HCT116 (cell line): ENCODE measurements at regions not wholly inside any gene's neighbourhood (a gene's known extent, or its start where the extent isn't known, plus 50 kb on each side); places are given as distances from the start of the nearest gene placed in this dataset.

Experiments
- ATAC-seq: fragments of 200-7000 bp; cut with Tn5 transposase; 2 replicates; pipeline ENCODE4 v1.9.1; 2020; ENCODE audit warnings: mild to moderate bottlenecking, moderate library complexity
- BruUV-seq: library from RNA; stranded (reverse); fragments of 400-500 nt; replicated peaks from 2 replicates; lab custom pipeline; 2021; lab: Mats Ljungman, UMichigan
- CTCF ChIA-PET: fragments of 300-600 bp; sonication (Branson Sonifier 250); formaldehyde crosslinking; loops from one replicate; lab custom pipeline; 2021; ENCODE audit warnings: antibody characterized with exemption; lab: Charles Lee
- POLR2A ChIA-PET: fragments of 300-600, 350-600 bp; sonication (Branson Sonifier 250); formaldehyde crosslinking; loops from one replicate; lab custom pipeline; 2021; ENCODE audit warnings: antibody characterized with exemption; lab: Charles Lee
- RAD21 ChIA-PET, 2 experiments: fragments of 300-600 bp; sonication (Branson Sonifier 250); formaldehyde crosslinking; loops; one replicate each; lab custom pipeline; 2023; ENCODE audit warnings: low total read pairs in 2 of 2; ENCODE audit not compliant: uncharacterized antibody in 2 of 2, unreplicated experiment in 2 of 2, low non-redundant PET in 1 of 2; lab: Charles Lee
- DNase-seq: peaks from one replicate; pipeline ENCODE4 v3.0.0-alpha.2; 2010; ENCODE audit warnings: low read depth, low spot score
- H2AFZ ChIP-seq: fragments of 200-600 bp; shearing (Covaris generic), sonication (generic); 2 replicates; pipeline ENCODE4 v1.6.1; 2017; ENCODE audit warnings: low read depth, mixed run types, mixed read lengths, antibody characterized with exemption, low read length; ENCODE audit not compliant: poor library complexity, severe bottlenecking
- H3K27ac ChIP-seq: 2 replicates; pipeline ENCODE4 v1.5.1; 2012; ENCODE audit warnings: low read depth, low read length
- H3K27me3 ChIP-seq: fragments of 200-600 bp; sonication (generic); 2 replicates; pipeline ENCODE4 v1.6.1; 2016; ENCODE audit warnings: mixed run types, low read length, mixed read lengths; ENCODE audit not compliant: insufficient read depth
- H3K36me3 ChIP-seq, 2 experiments: fragments of 200-500 bp in 1 of 2; fragments of 200-600 bp in 1 of 2; sonication (Bioruptor generic) in 1 of 2; sonication (generic) in 1 of 2; 2 replicates each; pipeline versions ENCODE4 v1.5.1 to v1.6.1; 2014 to 2016; ENCODE audit warnings: low read length in 2 of 2, inconsistent platforms in 1 of 2, mixed read lengths in 1 of 2, mixed run types in 1 of 2; ENCODE audit not compliant: insufficient read depth in 2 of 2, control insufficient read depth in 1 of 2
- H3K4me1 ChIP-seq, 2 experiments: fragments of 200-600 bp in 1 of 2; sonication (generic) in 1 of 2; 2 replicates each; pipeline versions ENCODE4 v1.5.1 to v1.6.1; 2012 to 2017; ENCODE audit warnings: low read length in 2 of 2, inconsistent platforms in 1 of 2, mild to moderate bottlenecking in 1 of 2, mixed read lengths in 1 of 2, mixed run types in 1 of 2, moderate library complexity in 1 of 2; ENCODE audit not compliant: insufficient read depth in 2 of 2, control insufficient read depth in 1 of 2
- H3K4me2 ChIP-seq: fragments of 200-600 bp; sonication (generic); 2 replicates; pipeline ENCODE4 v1.6.1; 2017; ENCODE audit warnings: mixed run types, low read length, mixed read lengths
- H3K4me3 ChIP-seq, 2 experiments: fragments of 200-600 bp in 1 of 2; sonication (generic) in 1 of 2; replicated peaks in 1 of 2; 2 replicates each; pipeline ENCODE4 v1.5.1; 2011 to 2016; ENCODE audit warnings: low read length in 2 of 2, control low read depth in 1 of 2, low read depth in 1 of 2, mild to moderate bottlenecking in 1 of 2, mixed read lengths in 1 of 2, mixed run types in 1 of 2
- H3K79me2 ChIP-seq: fragments of 200-600 bp; sonication (generic); 2 replicates; pipeline ENCODE4 v1.6.1; 2017; ENCODE audit warnings: mild to moderate bottlenecking, mixed run types, low read length, moderate library complexity, mixed read lengths; ENCODE audit not compliant: insufficient read depth
- H3K9ac ChIP-seq: fragments of 200-600 bp; sonication (generic); 2 replicates; pipeline ENCODE4 v1.6.1; 2016; ENCODE audit warnings: low read length, mixed read lengths
- H3K9me2 ChIP-seq: fragments of 200-600 bp; sonication (generic), shearing (Covaris generic); 2 replicates; pipeline ENCODE4 v1.6.1; 2017; ENCODE audit warnings: mixed run types, mild to moderate bottlenecking, moderate library complexity; ENCODE audit not compliant: insufficient read depth
- H3K9me3 ChIP-seq, 2 experiments: fragments of 200-500 bp in 1 of 2; fragments of 200-600 bp in 1 of 2; sonication (Bioruptor generic) in 1 of 2; sonication (generic) in 1 of 2; 2 replicates each; pipeline ENCODE4 v1.6.1; 2014 to 2017; ENCODE audit warnings: low read length in 2 of 2, mixed read lengths in 2 of 2, inconsistent platforms in 1 of 2, low read depth in 1 of 2, mild to moderate bottlenecking in 1 of 2, mixed run types in 1 of 2, moderate library complexity in 1 of 2; ENCODE audit not compliant: control insufficient read depth in 1 of 2, insufficient read depth in 1 of 2
- H4K20me1 ChIP-seq: fragments of 200-600 bp; sonication (generic), shearing (Covaris generic); 2 replicates; pipeline ENCODE4 v1.6.1; 2017; ENCODE audit warnings: mixed run types, mild to moderate bottlenecking, moderate library complexity; ENCODE audit not compliant: insufficient read depth
- CBX3 ChIP-seq: IDR thresholded peaks from 2 replicates; pipeline ENCODE4 v1.6.1; 2012; ENCODE audit warnings: low read depth
- CEBPB ChIP-seq: IDR thresholded peaks from 2 replicates; pipeline ENCODE4 v1.6.1; 2012; ENCODE audit warnings: low read depth
- CTCF ChIP-seq, 3 experiments: fragments of 200-600 bp in 1 of 3; sonication (generic) in 1 of 3; IDR thresholded peaks in 2 of 3; conservative IDR thresholded peaks in 1 of 3; 2 replicates each; pipeline ENCODE4 v1.5.1; 2012 to 2017; ENCODE audit warnings: low read depth in 2 of 3, low read length in 2 of 3, antibody characterized with exemption in 1 of 3, borderline replicate concordance in 1 of 3, control low read depth in 1 of 3, mild to moderate bottlenecking in 1 of 3, mixed read lengths in 1 of 3, mixed run types in 1 of 3, moderate library complexity in 1 of 3; ENCODE audit not compliant: insufficient read depth in 1 of 3
- ELF1 ChIP-seq: IDR thresholded peaks from 2 replicates; pipeline ENCODE4 v1.6.1; 2012; ENCODE audit warnings: low read depth, borderline replicate concordance
- EZH2 ChIP-seq: fragments of 200-600 bp; sonication (generic); IDR thresholded peaks from 2 replicates; pipeline ENCODE4 v1.6.1; 2017; ENCODE audit warnings: antibody characterized with exemption, mixed run types
- FOSL1 ChIP-seq: IDR thresholded peaks from 2 replicates; pipeline ENCODE4 v1.6.1; 2012; ENCODE audit warnings: low read depth
- JUND ChIP-seq: IDR thresholded peaks from 2 replicates; pipeline ENCODE4 v1.6.1; 2012
- POLR2A ChIP-seq: IDR thresholded peaks from 2 replicates; pipeline ENCODE4 v1.7.0; 2011; ENCODE audit warnings: borderline replicate concordance; ENCODE audit not compliant: insufficient read depth, insufficient read length; ENCODE audit errors: extremely low read depth
- POLR2AphosphoS5 ChIP-seq: IDR thresholded peaks from 2 replicates; pipeline ENCODE4 v1.6.1; 2011; ENCODE audit warnings: mild to moderate bottlenecking, low read depth, low read length, moderate library complexity
- REST ChIP-seq: IDR thresholded peaks from 2 replicates; pipeline ENCODE4 v1.6.1; 2012; ENCODE audit warnings: low read depth
- SIN3A ChIP-seq: IDR thresholded peaks from 2 replicates; pipeline ENCODE4 v1.6.1; 2012; ENCODE audit warnings: low read depth
- SRF ChIP-seq: IDR thresholded peaks from 2 replicates; pipeline ENCODE4 v1.6.1; 2012; ENCODE audit warnings: low read depth
- TCF7L2 ChIP-seq: IDR thresholded peaks from 2 replicates; pipeline ENCODE4 v1.7.0; 2011; ENCODE audit warnings: borderline replicate concordance, inconsistent platforms; ENCODE audit not compliant: insufficient read depth, insufficient read length; ENCODE audit errors: extremely low read depth
- YY1 ChIP-seq: IDR thresholded peaks from 2 replicates; pipeline ENCODE4 v1.6.1; 2011; ENCODE audit warnings: low read length, low read depth, moderate library complexity, mild to moderate bottlenecking; ENCODE audit not compliant: insufficient replicate concordance; ENCODE audit errors: extremely low read depth
- ZBTB33 ChIP-seq: IDR thresholded peaks from 2 replicates; pipeline ENCODE4 v1.6.1; 2011; ENCODE audit warnings: mild to moderate bottlenecking, low read length, moderate library complexity; ENCODE audit not compliant: insufficient replicate concordance; ENCODE audit errors: extremely low read depth
- intact Hi-C: fragments of 100-400 bp; cut with micrococcal nuclease; formaldehyde crosslinking; loops from 2 replicates; pipeline ENCODE4 v1.10.0; 2022

GRCh38 chr11:71332046-71332445 is 79.7 kb upstream of the SHANK2 start:
- DNase-seq (no peak), ATAC-seq (no peak)
- H3K4me3 ChIP-seq, result no peak overlapping the region
- H3K9me2 ChIP-seq, result no peaks in the 10 kb centered on the region
- H3K27ac ChIP-seq, result no peak overlapping the region
- peaks cover 0 to 7% of the 10 kb centered on the region in 2 experiments; a peak in 2 of 4 replicates for H3K9me3 ChIP-seq
- TF ChIP-seq JUND, result no peak
- no peak for TF ChIP-seq POLR2A
- TF ChIP-seq SIN3A, result no peak
- TF ChIP-seq ELF1, result no peak
- TF ChIP-seq TCF7L2, result no peak
- TF ChIP-seq ZBTB33, result no peak
- no peak for TF ChIP-seq CTCF (IDR thresholded peaks at IDR 0.05 in 2 of 3, conservative IDR thresholded peaks at IDR 0.05 in 1 of 3; ENCODE audit: borderline replicate concordance in 1 of 3, insufficient read depth in 1 of 3, low read depth in 2 of 3, low read length in 2 of 3)
- no peak for TF ChIP-seq EZH2
- no peak for TF ChIP-seq FOSL1
- TF ChIP-seq CBX3, result no peak
- no peak for TF ChIP-seq POLR2AphosphoS5
- no peak for TF ChIP-seq YY1
- TF ChIP-seq REST, result no peak
- no peak for TF ChIP-seq SRF
- no peak for TF ChIP-seq CEBPB
- H2AFZ ChIP-seq, result no peak overlapping the region
- H3K4me2 ChIP-seq, result no peak overlapping the region
- BruUV-seq, result no TSS peak
- CTCF ChIA-PET, result no interaction called here
- H3K36me3 ChIP-seq, result no peaks in the 10 kb centered on the region
- RAD21 ChIA-PET, result no interaction called here
- peaks cover 7% of the 10 kb centered on the region; the same call in 1 of the 2 replicates for H3K27me3 ChIP-seq
- POLR2A ChIA-PET, result no interaction called here
- no peaks in the 10 kb centered on the region for H3K79me2 ChIP-seq
- H4K20me1 ChIP-seq, result no peaks in the 10 kb centered on the region
- intact Hi-C loops, result no loop called here
- H3K9ac ChIP-seq, result no peak overlapping the region
- no peaks in the 10 kb centered on the region for H3K4me1 ChIP-seq
